Stimulated activated CD8-positive, alpha-beta memory T cell treated with anti-CD3 and anti-CD28 coated beads, Interleukin-7, amount 100 ng/mL, for 4 hours (primary cell): ENCODE measurements at regions not wholly inside any gene's neighbourhood (a gene's known extent, or its start where the extent isn't known, plus 50 kb on each side); places are given as distances from the start of the nearest gene placed in this dataset.

Source experiments
- DNase-seq, 2 donors: peaks; one replicate each; pipeline ENCODE4 v3.0.0-alpha.2; 2020; ENCODE audit warnings: low read depth in 2 of 2

- no peak for DNase-seq
Measured at GRCh38 chr16:73275448-73275847, 227.5 kb upstream of the ZFHX3 start.

DNA sequence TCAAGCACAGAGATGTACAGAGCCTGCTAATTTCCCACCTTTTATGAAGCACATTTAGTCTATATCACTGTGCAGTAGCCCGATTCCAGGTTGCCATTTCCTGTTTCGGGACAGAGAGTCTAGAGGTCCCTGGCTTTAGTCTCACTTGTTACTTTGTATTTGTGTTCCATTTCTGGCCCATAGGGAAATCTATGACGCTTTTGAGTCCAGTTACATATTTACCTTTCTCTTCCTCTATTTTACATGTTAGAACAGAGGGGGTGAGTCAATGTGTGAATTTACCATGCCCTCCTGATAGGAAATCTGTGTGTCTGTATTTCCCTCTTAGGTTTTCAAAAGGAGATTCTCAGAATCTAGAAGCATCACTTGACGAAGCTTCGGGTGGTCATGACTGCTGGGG lies 227.1 kb upstream of the ZFHX3 start:
- DNase-seq = no peak

GRCh38 chr16:73274140-73274539 lies 226.2 kb upstream of the ZFHX3 start:
- DNase-seq = no peak

GRCh38 chr16:73268366-73268993 lies 220.6 kb upstream of the ZFHX3 start:
- DNase-seq = no peak

DNA sequence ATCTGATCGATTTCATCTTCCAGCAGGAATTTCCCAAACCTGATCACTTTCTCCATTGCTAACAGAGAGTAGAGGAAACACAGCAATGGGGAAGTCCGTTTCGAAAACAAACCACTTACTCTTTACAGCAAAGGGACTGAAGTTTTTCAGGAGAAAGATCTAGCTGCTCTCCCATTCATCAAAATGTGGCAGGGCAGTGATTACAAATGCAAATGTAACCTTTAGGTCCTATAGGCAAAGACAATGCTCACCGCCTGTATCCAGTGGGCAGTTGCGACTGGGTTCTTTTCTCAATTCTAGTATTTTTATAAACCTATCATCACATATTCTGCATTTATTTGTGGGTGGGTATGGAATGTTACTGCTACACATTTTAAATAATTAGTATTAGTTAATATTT lies 218.0 kb upstream of the ZFHX3 start:
- no peak for DNase-seq

DNA sequence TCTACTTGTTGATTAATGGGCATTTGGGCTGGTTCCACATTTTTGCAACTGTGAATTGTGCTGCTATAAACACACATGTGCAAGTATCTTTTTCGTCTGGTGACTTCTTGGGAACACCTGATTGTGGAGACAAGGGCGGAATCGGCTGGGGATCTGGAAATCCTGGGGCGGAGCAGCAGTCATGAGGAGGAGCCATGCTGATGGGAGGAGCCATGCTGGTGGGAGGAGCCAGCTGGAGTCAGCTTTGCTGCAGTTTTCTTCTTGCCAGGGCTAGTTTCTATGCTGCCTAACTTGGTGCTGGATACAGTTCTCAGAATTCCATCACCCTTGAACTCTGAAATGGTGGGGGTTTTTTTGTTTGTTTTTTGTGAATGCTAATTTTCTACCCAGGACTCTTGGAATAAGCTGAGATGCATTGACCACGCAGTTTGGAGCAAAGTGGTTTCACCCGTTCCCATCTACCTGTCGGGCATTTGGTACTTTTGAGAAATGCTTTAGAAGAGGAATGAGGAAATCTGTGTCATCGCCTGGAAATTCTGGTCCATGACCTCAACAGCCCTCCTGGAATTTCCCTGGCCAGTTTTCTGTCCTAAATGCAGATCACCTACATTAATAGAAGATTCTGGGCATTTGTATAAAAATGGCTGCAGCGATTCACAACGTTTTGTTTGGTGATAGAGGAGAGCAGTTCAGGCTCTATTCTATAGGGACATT lies 217.4 kb upstream of the ZFHX3 start:
- DNase-seq = no peak

DNA sequence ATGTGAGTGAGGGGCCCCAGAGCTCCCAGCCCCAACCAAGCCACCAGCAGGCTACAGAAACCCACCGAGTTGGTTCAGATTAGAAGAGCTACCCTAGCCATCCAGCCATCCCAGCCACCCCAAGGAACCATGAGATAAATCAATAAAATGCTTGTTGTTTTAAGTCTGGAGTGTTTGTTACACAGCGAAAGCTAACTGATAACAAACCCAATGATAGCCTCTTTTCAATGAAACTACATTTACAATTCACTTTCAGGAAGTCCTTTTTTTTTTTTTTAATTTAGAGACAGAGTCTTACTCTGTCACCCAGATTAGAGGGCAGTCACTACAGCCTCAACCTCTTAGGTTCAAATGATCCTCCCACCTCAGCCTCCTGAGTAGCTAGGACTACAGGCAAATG lies 215.0 kb upstream of the ZFHX3 start:
- no peak for DNase-seq

GRCh38 chr16:73255031-73255430 lies 207.1 kb upstream of the ZFHX3 start:
- no peak for DNase-seq

GRCh38 chr16:73253922-73254480 lies 206.1 kb upstream of the ZFHX3 start:
- DNase-seq = no peak

DNA sequence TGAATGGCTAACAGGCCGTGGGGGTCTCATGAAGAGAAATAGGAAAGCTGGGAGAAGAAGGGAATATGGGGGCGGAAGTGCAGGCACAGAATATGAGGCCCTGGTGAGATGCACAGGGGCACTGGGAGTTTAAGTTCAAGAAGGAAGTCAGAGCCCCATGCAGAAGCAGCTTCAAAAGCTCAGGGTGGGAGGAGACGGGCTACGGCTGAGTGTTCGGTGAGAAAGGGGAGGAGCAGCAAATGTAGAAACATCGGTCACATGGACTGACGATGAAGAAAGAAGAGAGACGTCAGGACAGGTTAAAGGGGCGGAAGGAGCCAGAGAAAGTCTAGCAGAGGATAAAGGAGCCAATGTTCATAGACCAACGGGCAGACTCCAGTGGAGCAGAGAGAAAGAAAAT lies 204.5 kb upstream of the ZFHX3 start:
- DNase-seq = no peak

- DNase-seq = no peak
Measured at GRCh38 chr16:73251608-73252007, 203.7 kb upstream of the ZFHX3 start.

GRCh38 chr16:73248316-73248715 lies 200.4 kb upstream of the ZFHX3 start:
- DNase-seq = no peak

GRCh38 chr16:73240920-73241319 lies 193.0 kb upstream of the ZFHX3 start:
- no peak for DNase-seq

- no peak for DNase-seq
Measured at GRCh38 chr16:73237601-73238000, 189.7 kb upstream of the ZFHX3 start.

DNA sequence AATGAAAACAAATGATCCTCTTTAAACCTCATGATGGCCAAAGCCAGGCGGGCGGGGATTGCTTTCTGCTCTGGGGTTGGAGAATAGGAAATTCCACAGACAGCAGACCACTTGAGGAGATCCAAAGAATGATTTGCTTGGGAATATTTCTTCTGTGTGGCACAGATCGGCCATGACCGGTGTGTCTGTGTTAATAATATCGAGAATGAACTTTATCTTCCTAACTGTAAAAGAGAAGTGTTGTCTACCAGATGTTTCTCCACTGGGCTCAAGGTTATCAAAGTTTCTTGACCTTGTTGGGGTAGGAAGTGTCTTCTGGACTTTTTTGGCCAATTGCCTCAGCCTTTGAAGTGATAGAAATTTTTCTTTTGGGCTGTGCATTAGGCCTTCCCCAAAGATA lies 186.6 kb upstream of the ZFHX3 start:
- DNase-seq = no peak

GRCh38 chr16:73233846-73234424 lies 186.0 kb upstream of the ZFHX3 start:
- DNase-seq = no peak

DNA sequence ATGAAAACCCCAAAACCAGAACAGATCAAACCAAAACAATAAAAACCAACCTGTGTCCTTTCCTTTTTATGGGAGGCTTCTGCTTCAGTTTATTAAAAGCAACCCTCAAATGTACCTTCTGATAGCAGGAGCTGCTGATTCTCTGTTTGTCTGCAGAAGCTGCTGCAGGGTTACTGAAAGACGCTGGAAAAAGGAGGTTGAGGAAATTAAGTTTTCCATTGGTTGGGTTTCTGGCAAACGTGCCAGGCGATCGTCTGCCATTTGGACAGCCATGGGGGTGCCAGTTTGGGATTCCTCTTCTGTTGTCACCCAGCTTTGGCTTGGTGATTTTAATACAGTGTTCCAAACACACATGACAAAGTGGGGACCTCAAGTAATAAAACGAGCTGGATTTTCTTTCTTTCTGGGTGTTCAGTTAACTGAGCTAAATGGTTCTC lies 185.4 kb upstream of the ZFHX3 start:
- DNase-seq = no peak

DNA sequence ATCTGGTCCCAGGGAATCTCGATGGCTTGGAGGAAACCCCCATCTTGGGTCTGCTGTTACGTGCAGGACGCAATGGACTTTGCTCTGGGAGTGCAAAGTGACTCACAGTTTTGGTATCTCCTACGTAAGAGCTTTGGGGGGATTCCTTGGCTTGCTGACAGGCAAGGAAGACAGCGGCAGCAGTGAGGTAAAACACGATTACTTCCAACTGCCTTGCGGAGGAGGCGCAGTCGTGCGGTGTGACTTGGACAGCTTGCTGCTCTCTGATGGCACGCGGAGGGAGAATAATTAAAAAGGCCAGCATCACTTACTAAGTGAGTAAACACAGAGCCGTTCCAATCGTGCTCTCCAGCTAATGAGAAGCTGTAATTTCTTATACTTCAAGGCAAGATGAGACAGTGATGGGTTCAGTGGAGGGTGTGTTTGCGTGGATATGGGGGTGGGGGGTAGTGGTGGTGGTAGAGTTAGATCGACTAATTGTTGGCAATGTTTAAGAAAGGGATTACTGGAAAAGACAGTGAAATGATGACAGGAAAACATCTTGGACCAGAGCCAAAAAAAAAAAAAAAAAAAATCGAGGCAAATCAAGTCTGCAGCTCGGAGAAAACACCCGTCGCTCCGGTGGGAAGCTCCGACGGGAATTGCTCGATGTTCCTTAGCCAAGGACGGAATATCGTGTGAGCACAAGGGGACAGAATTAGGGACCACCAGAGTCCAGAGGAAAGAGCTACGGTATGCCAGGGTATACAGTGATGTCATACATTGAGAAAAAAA lies 184.8 kb upstream of the ZFHX3 start:
- no peak for DNase-seq

GRCh38 chr16:73231944-73232554 lies 184.1 kb upstream of the ZFHX3 start:
- DNase-seq = no peak

- no peak for DNase-seq
Measured at GRCh38 chr16:73231379-73231778, 183.5 kb upstream of the ZFHX3 start.

DNA sequence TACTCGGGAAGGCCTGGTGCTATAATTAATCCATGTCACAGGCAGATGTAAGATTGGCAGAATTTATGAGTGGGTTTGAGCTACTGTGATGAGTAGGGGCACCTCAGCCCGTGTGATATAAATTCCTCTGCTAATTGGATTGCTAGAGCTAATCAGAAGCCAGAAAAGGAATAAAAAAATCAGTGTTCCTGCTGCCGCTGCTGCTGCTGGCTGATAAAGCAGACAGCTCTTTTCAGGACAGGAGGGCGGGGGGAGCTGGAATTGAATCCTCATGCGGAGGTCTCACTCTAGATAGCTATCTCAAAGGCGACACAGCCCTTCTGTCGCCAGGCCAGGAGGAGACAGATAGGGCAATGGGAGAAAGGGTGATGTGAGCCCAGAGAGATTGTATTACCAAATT lies 182.7 kb upstream of the ZFHX3 start:
- no peak for DNase-seq

GRCh38 chr16:73228649-73229048 lies 180.7 kb upstream of the ZFHX3 start:
- DNase-seq = no peak
